IMR-90 (cell line): ENCODE measurements at regions not wholly inside any gene's neighbourhood (a gene's known extent, or its start where the extent isn't known, plus 50 kb on each side); places are given as distances from the start of the nearest gene placed in this dataset.

Experiments
- CEBPB ChIP-seq: IDR thresholded peaks from 2 replicates; pipeline ENCODE4 v1.6.1; 2012; ENCODE audit warnings: low read depth, low read length, improper control_type of control experiment
- CTCF ChIP-seq: conservative IDR thresholded peaks from 2 replicates; pipeline ENCODE4 v1.5.1; 2012; ENCODE audit warnings: mild to moderate bottlenecking, low read depth, low read length, improper control_type of control experiment
- RAD21 ChIP-seq: IDR thresholded peaks from 2 replicates; pipeline ENCODE4 v1.6.1; 2012; ENCODE audit warnings: low read length, improper control_type of control experiment

DNA sequence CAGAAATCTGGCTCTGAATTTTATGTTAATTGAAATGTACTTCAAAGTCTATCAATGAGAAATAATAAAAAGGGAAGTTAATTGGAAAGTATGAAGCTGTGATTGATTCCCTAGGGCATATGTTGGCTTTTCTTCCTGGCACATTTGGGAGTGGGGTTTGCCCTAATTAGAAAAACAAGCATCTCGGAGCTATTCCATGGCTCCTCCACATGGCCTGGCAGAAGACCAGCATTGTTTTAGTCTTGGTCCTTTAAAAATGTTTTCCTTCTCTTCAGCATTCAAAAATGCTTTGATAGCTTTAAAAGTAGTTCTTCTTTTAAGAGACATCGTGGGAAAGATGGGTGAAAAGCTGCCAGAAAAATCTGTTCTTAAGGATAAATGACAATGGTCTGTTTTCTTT is 445.5 kb upstream of the PKDCC start:
- TF ChIP-seq CTCF (no peak), CEBPB (no peak), RAD21 (no peak)
